GM12878 (cell line): ENCODE measurements at regions not wholly inside any gene's neighbourhood (a gene's known extent, or its start where the extent isn't known, plus 50 kb on each side); places are given as distances from the start of the nearest gene placed in this dataset.

Source experiments
- ATF2 ChIP-seq: IDR thresholded peaks from 2 replicates; pipeline ENCODE4 v1.6.1; 2012; ENCODE audit warnings: low read length, inconsistent platforms
- CHD2 ChIP-seq: IDR thresholded peaks from 2 replicates; pipeline ENCODE4 v1.6.1; 2011; ENCODE audit warnings: low read depth, low read length, improper control_type of control experiment, borderline replicate concordance
- CREB1 ChIP-seq: IDR thresholded peaks from 2 replicates; pipeline ENCODE4 v1.6.1; 2012; ENCODE audit warnings: low read depth, mild to moderate bottlenecking, inconsistent platforms
- IKZF1 ChIP-seq: fragments of 450-650 bp; conservative IDR thresholded peaks from 2 replicates; pipeline ENCODE4 v1.6.1; 2017; ENCODE audit warnings: antibody characterized with exemption, mild to moderate bottlenecking
- MLLT1 ChIP-seq: fragments of 450-650 bp; IDR thresholded peaks from 2 replicates; pipeline ENCODE4 v1.6.1; 2016; ENCODE audit warnings: mild to moderate bottlenecking
- MTA3 ChIP-seq: IDR thresholded peaks from 2 replicates; pipeline ENCODE4 v1.6.1; 2012; ENCODE audit warnings: low read length, inconsistent platforms, borderline replicate concordance
- PBX3 ChIP-seq: IDR thresholded peaks from 2 replicates; pipeline ENCODE4 v1.6.1; 2011; ENCODE audit warnings: mild to moderate bottlenecking, low read depth, low read length, moderate library complexity; ENCODE audit not compliant: insufficient replicate concordance
- PKNOX1 ChIP-seq: fragments of 450-650 bp; IDR thresholded peaks from 2 replicates; pipeline ENCODE4 v1.6.1; 2016; ENCODE audit warnings: mild to moderate bottlenecking
- RB1 ChIP-seq: fragments of 450-650 bp; formaldehyde crosslinking; IDR thresholded peaks from 2 replicates; pipeline ENCODE4 v1.6.1; 2017; ENCODE audit warnings: mild to moderate bottlenecking, borderline replicate concordance
- RELB ChIP-seq: fragments of 450-650 bp; IDR thresholded peaks from 2 replicates; pipeline ENCODE4 v1.6.1; 2017; ENCODE audit warnings: low read depth, mild to moderate bottlenecking, moderate library complexity
- SMARCA5 ChIP-seq: fragments of 450-650 bp; IDR thresholded peaks from 2 replicates; pipeline ENCODE4 v1.6.1; 2017; ENCODE audit warnings: mild to moderate bottlenecking

GRCh38 chr13:102970542-102970941 is 95.7 kb downstream of the SLC10A2 start (continued):
- TF ChIP-seq MLLT1, result no peak
- TF ChIP-seq IKZF1, result peak; percentile 36; the same call in 1 of the 2 replicates
- no peak for TF ChIP-seq PBX3
- TF ChIP-seq RB1, result no peak
- TF ChIP-seq SMARCA5, result no peak
- no peak for TF ChIP-seq MTA3
- 0 out of 2 replicates have a peak, but pooled peaks have one; percentile 15 for TF ChIP-seq CREB1
- TF ChIP-seq RELB, result peak; percentile 64
- TF ChIP-seq CHD2, result peak; percentile 62; the same call in 1 of the 2 replicates
- peak; percentile 55; the same call in 1 of the 2 replicates for TF ChIP-seq PKNOX1
- TF ChIP-seq ATF2, result peak; percentile 85
